OCI-LY7 (cell line): ENCODE measurements at regions not wholly inside any gene's neighbourhood (a gene's known extent, or its start where the extent isn't known, plus 50 kb on each side); places are given as distances from the start of the nearest gene placed in this dataset.

Experiments
- BruUV-seq: library from RNA; stranded (reverse); fragments of 400-500 nt; replicated peaks from 2 replicates; lab custom pipeline; 2021; lab: Mats Ljungman, UMichigan
- CTCF ChIA-PET: fragments of 300-600 bp; sonication (Branson Sonifier 250); formaldehyde crosslinking; loops from one replicate; lab custom pipeline; 2022; ENCODE audit warnings: antibody characterized with exemption; ENCODE audit not compliant: unreplicated experiment; lab: Charles Lee
- POLR2A ChIA-PET: fragments of 300-600 bp; sonication (Branson Sonifier 250); formaldehyde crosslinking; loops from one replicate; lab custom pipeline; 2022; ENCODE audit warnings: antibody characterized with exemption; lab: Charles Lee
- DNase-seq: peaks from one replicate; pipeline ENCODE4 v3.0.0-alpha.2; 2015; ENCODE audit warnings: low spot score
- H2AFZ ChIP-seq: fragments of 200-600 bp; sonication (generic), shearing (Covaris generic); 2 replicates; pipeline ENCODE4 v1.6.1; 2014; ENCODE audit warnings: mild to moderate bottlenecking, antibody characterized with exemption, low read length, moderate library complexity
- H3K27ac ChIP-seq: fragments of 200-600 bp; sonication (generic); 2 replicates; pipeline ENCODE4 v1.5.1; 2014; ENCODE audit warnings: mixed run types, low read depth, mild to moderate bottlenecking, moderate library complexity, low read length, inconsistent platforms; ENCODE audit not compliant: poor library complexity, severe bottlenecking
- H3K36me3 ChIP-seq: fragments of 200-600 bp; sonication (generic); 2 replicates; pipeline ENCODE4 v1.6.1; 2014; ENCODE audit warnings: mild to moderate bottlenecking, antibody characterized with exemption, low read length, moderate library complexity, mixed read lengths; ENCODE audit not compliant: insufficient read depth
- H3K4me1 ChIP-seq: fragments of 200-600 bp; sonication (generic); 2 replicates; pipeline ENCODE4 v1.5.1; 2014; ENCODE audit warnings: mild to moderate bottlenecking, low read length; ENCODE audit not compliant: insufficient read depth, poor library complexity, severe bottlenecking
- H3K4me2 ChIP-seq: fragments of 200-600 bp; sonication (generic); 2 replicates; pipeline ENCODE4 v1.6.1; 2014; ENCODE audit warnings: mild to moderate bottlenecking, low read length
- H3K4me3 ChIP-seq: fragments of 200-600 bp; sonication (generic); 2 replicates; pipeline ENCODE4 v1.5.1; 2014; ENCODE audit warnings: mild to moderate bottlenecking, low read depth, low read length; ENCODE audit not compliant: poor library complexity, severe bottlenecking
- H3K79me2 ChIP-seq: fragments of 200-600 bp; sonication (generic); 2 replicates; pipeline ENCODE4 v1.6.1; 2016; ENCODE audit warnings: low read depth, mild to moderate bottlenecking, low read length, moderate library complexity, mixed read lengths; ENCODE audit not compliant: insufficient read depth
- H3K9me2 ChIP-seq: fragments of 200-600 bp; sonication (generic); 2 replicates; pipeline ENCODE4 v1.6.1; 2016; ENCODE audit warnings: mild to moderate bottlenecking, low read length, mixed read lengths; ENCODE audit not compliant: insufficient read depth
- H3K9me3 ChIP-seq: fragments of 200-600 bp; sonication (generic); 2 replicates; pipeline ENCODE4 v1.6.1; 2014; ENCODE audit warnings: mild to moderate bottlenecking, mixed run types, low read length, mixed read lengths
- H4K20me1 ChIP-seq: fragments of 200-600 bp; sonication (generic); 2 replicates; pipeline ENCODE4 v1.6.1; 2014; ENCODE audit warnings: mild to moderate bottlenecking, antibody characterized with exemption, low read length, moderate library complexity, mixed read lengths; ENCODE audit not compliant: insufficient read depth
- EZH2phosphoT487 ChIP-seq: fragments of 200-600 bp; sonication (generic); IDR thresholded peaks from 2 replicates; pipeline ENCODE4 v1.6.1; 2018; ENCODE audit warnings: low read depth, borderline replicate concordance, mild to moderate bottlenecking, mixed run types, antibody characterized with exemption, low read length, moderate library complexity, mixed read lengths
- intact Hi-C: fragments of 100-400 bp; cut with micrococcal nuclease; formaldehyde crosslinking; loops from one replicate; pipeline ENCODE4 v1.10.0; 2022; ENCODE audit not compliant: unreplicated experiment
- TF ChIP-seq, protein P1 (sequence below): fragments of 200-600 bp; sonication (generic); conservative IDR thresholded peaks from 2 replicates; pipeline ENCODE4 v1.5.1; 2014; ENCODE audit warnings: mild to moderate bottlenecking, antibody characterized with exemption, low read length, moderate library complexity, mixed read lengths

- intact Hi-C loops, result no loop called here
- BruUV-seq, result no TSS peak
- Histone ChIP-seq H4K20me1 (no peaks in the 10 kb centered on the region), H3K79me2 (no peaks in the 10 kb centered on the region), H3K36me3 (no peaks in the 10 kb centered on the region), H3K4me1 (no peaks in the 10 kb centered on the region), H3K4me3 (no peak overlapping the region), H3K9me2 (no peaks in the 10 kb centered on the region), H3K27ac (no peak overlapping the region), H3K9me3 (0 out of 2 replicates have a peak, but pooled peaks cover 6% of the 10 kb centered on the region), H2AFZ (no peak overlapping the region), H3K4me2 (no peak overlapping the region)
- ChIA-PET CTCF (no interaction called here), POLR2A (no interaction called here)
- no peak for TF ChIP-seq EZH2phosphoT487
- TF ChIP-seq, protein P1, sequence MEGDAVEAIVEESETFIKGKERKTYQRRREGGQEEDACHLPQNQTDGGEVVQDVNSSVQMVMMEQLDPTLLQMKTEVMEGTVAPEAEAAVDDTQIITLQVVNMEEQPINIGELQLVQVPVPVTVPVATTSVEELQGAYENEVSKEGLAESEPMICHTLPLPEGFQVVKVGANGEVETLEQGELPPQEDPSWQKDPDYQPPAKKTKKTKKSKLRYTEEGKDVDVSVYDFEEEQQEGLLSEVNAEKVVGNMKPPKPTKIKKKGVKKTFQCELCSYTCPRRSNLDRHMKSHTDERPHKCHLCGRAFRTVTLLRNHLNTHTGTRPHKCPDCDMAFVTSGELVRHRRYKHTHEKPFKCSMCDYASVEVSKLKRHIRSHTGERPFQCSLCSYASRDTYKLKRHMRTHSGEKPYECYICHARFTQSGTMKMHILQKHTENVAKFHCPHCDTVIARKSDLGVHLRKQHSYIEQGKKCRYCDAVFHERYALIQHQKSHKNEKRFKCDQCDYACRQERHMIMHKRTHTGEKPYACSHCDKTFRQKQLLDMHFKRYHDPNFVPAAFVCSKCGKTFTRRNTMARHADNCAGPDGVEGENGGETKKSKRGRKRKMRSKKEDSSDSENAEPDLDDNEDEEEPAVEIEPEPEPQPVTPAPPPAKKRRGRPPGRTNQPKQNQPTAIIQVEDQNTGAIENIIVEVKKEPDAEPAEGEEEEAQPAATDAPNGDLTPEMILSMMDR, result no peak
- no peak for DNase-seq
Measured at GRCh38 chr10:53109320-53109719, 336.7 kb upstream of the MBL2 start.

- no peak overlapping the region for H3K4me2 ChIP-seq
- no peaks in the 10 kb centered on the region for H3K9me2 ChIP-seq
- no peak overlapping the region for H3K27ac ChIP-seq
- H3K4me1 ChIP-seq, result no peaks in the 10 kb centered on the region
- no peaks in the 10 kb centered on the region for H3K79me2 ChIP-seq
- CTCF ChIA-PET, result no interaction called here
- TF ChIP-seq, protein P1, result no peak
- TF ChIP-seq EZH2phosphoT487, result no peak
- no TSS peak for BruUV-seq
- H3K36me3 ChIP-seq, result no peaks in the 10 kb centered on the region
- H3K4me3 ChIP-seq, result no peak overlapping the region
- no peak for DNase-seq
- no peaks in the 10 kb centered on the region for H4K20me1 ChIP-seq
- H2AFZ ChIP-seq, result no peak overlapping the region
- H3K9me3 ChIP-seq, result 0 out of 2 replicates have a peak, but pooled peaks cover 6% of the 10 kb centered on the region
- POLR2A ChIA-PET, result interaction anchor here (1.6 kb wide), 1 partner anchor 10 kb away, joined by 3 read pairs; no protein-coding TSS in a partner anchor
- intact Hi-C loops, result no loop called here
Measured at GRCh38 chr10:53108317-53108934, 335.8 kb upstream of the MBL2 start.

DNA sequence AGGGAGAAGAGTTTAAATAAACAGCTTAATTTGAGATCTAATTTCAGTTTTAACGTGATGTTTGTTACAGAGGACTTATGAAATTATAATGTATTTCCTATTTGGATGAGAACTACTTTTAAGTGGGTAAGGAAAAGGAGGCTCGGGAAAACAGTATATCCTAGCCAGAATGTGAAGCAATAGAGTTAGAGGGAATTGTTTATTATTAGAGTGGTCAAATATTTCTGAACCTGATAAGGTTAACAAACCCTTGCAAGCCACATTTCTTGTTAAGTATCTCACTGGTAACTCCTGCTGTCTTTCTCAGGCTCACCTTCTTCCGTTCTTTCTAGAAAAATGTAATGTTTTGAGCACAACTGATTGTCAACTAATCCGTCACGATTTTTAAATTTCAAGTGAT is 335.1 kb upstream of the MBL2 start:
- TF ChIP-seq, protein P1, result no peak
- no peak for TF ChIP-seq EZH2phosphoT487
- ChIA-PET POLR2A (interaction anchor here (0.6 to 1.7 kb wide), 4 partner anchors 10 to 140 kb away, joined by 3 to 6 read pairs (median 4); no protein-coding TSS in a partner anchor), CTCF (no interaction called here)
- Histone ChIP-seq H3K79me2 (no peaks in the 10 kb centered on the region), H3K4me1 (no peaks in the 10 kb centered on the region), H3K4me2 (no peak overlapping the region), H3K9me3 (0 out of 2 replicates have a peak, but pooled peaks cover 6% of the 10 kb centered on the region), H3K4me3 (no peak overlapping the region), H3K27ac (no peak overlapping the region), H4K20me1 (no peaks in the 10 kb centered on the region), H3K9me2 (no peaks in the 10 kb centered on the region), H3K36me3 (no peaks in the 10 kb centered on the region), H2AFZ (no peak overlapping the region)
- DNase-seq, result no peak
- BruUV-seq, result no TSS peak
- intact Hi-C loops, result no loop called here
